ENCODE measurements at regions not wholly inside any gene's neighbourhood (a gene's known extent, or its start where the extent isn't known, plus 50 kb on each side); places are given as distances from the start of the nearest gene placed in this dataset.

DNA sequence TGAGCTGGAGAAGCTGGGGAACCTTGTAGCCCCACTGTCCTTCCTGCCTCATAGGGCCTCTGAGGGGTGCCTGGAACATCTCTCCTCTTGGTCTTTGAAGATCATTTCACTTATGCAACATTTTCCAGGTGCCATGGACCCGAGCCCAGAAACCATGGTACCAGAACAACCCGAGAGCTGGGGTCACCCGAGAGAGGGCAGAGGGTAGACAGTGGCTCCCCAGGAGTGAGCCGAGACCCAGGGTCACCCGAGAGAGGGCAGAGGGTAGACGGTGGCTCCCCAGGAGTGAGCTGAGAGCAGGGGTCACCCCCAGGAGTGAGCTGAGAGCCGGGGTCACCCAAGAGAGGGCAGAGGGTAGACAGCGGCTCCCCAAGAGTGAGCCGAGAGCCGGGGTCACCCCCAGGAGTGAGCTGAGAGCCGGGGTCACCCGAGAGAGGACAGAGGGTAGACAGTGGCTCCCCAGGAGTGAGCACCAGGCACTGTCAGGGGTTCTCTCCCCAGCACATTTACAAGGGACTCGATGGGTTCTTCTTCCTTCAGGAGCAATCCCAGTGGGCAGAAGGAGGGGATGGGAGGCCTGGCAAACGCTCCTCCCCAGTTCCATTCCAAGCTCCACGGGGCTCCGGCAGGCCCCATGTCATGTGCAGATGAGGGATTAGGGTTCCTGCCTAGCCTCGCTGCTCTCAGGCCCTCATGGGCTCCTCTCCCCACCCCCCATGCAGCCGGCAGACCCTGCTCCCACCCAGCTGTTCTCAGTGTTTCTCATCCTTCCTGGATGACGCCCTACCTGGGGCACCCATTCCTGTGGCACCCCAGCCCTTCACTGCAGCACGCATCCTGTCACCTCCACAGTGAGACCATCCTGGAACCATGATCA, 163.5 kb downstream of the RTP5 start:
- Histone ChIP-seq H3K27ac (no peak overlapping the region), H3K79me2 (ENCODE audit: insufficient read depth, low read depth) (no peaks in the 10 kb centered on the region), H4K20me1 (ENCODE audit: insufficient read depth) (no peaks in the 10 kb centered on the region), H3K4me2 (no peak overlapping the region), H2AFZ (ENCODE audit: low read depth) (no peak overlapping the region), H3K9ac (no peak overlapping the region), H3K4me1 (ENCODE audit: low read depth, poor library complexity, severe bottlenecking) (no peaks in the 10 kb centered on the region), H3K4me3 (IDR thresholded peaks at IDR 0.05; ENCODE audit: insufficient read depth, low read depth, low read length) (no peak overlapping the region), H3K27me3 (ENCODE audit: insufficient read depth, low read depth) (peaks cover 60% of the 10 kb centered on the region), H3K36me3 (ENCODE audit: insufficient read depth) (no peaks in the 10 kb centered on the region)
- TF ChIP-seq, protein P1, sequence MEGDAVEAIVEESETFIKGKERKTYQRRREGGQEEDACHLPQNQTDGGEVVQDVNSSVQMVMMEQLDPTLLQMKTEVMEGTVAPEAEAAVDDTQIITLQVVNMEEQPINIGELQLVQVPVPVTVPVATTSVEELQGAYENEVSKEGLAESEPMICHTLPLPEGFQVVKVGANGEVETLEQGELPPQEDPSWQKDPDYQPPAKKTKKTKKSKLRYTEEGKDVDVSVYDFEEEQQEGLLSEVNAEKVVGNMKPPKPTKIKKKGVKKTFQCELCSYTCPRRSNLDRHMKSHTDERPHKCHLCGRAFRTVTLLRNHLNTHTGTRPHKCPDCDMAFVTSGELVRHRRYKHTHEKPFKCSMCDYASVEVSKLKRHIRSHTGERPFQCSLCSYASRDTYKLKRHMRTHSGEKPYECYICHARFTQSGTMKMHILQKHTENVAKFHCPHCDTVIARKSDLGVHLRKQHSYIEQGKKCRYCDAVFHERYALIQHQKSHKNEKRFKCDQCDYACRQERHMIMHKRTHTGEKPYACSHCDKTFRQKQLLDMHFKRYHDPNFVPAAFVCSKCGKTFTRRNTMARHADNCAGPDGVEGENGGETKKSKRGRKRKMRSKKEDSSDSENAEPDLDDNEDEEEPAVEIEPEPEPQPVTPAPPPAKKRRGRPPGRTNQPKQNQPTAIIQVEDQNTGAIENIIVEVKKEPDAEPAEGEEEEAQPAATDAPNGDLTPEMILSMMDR (conservative IDR thresholded peaks at IDR 0.05; ENCODE audit: low read depth, low read length), result no peak

DNA sequence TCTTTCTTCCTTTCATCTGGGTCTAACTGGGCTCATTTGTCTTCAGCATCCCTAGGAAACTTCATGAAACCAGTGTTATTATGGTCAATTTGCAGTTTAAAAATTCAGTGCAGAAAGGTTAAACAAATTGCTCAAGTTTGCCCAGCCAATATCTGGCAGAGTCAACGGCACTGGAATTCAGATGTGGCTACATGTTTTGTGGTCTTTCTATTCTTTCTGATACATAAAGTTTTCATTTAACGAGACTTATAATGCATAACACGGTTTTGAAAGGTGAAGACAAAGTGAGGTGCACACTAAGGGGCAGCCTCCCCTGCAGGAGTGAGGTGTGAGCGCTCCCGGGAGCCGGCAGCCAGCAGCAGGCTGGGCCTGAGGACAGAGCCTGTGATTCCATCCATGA, 164.6 kb downstream of the RTP5 start:
- Histone ChIP-seq H4K20me1 (ENCODE audit: insufficient read depth) (no peaks in the 10 kb centered on the region), H3K4me2 (no peak overlapping the region), H2AFZ (ENCODE audit: low read depth) (no peak overlapping the region), H3K79me2 (ENCODE audit: insufficient read depth, low read depth) (no peaks in the 10 kb centered on the region), H3K27me3 (ENCODE audit: insufficient read depth, low read depth) (peaks cover 57% of the 10 kb centered on the region), H3K4me3 (IDR thresholded peaks at IDR 0.05; ENCODE audit: insufficient read depth, low read depth, low read length) (no peak overlapping the region), H3K27ac (no peak overlapping the region), H3K9ac (no peak overlapping the region), H3K36me3 (ENCODE audit: insufficient read depth) (no peaks in the 10 kb centered on the region), H3K4me1 (ENCODE audit: low read depth, poor library complexity, severe bottlenecking) (no peaks in the 10 kb centered on the region)
- TF ChIP-seq, protein P1 (conservative IDR thresholded peaks at IDR 0.05; ENCODE audit: low read depth, low read length), result no peak

DNA sequence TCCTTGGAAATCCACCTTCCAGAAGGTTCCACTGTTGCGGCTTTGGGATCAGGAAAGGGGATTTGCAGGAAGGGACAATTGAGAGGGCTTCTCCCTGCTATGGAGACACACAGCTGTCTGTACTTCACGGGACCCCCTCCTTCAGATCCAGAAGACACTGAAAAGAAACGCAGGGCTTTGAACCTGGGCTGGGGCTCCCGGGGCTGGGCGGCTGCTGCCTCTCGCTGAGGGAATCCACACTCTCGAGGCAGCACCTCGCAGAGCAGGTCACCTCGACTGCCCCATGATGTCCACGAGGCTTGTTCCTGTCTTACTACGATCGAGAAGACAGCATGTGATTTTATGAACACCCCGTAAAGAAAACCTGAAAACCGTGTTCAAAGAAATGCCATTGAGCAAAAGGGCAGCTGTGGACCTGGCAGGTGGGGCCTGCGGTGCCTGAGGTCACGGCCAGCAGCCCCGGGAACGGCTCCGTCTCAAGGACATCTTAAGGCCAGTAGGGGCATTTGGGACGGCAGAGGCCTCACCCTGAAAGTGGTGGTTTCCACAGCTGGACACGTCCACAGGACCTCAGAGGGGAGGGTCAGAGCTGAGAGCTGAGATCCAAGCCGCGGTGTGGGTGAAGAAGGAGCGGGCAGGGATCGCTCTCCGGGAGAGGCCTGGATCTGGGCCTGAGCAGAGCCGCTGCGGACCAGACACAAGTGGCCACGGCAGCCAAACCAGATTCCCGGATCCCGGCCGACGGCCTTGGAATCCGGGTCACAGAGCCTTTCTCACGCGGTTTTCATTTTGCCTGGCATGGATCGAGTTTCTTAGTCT, 165.7 kb downstream of the RTP5 start:
- H3K27me3 ChIP-seq (ENCODE audit: insufficient read depth, low read depth), result peaks cover 54% of the 10 kb centered on the region
- H3K4me3 ChIP-seq (IDR thresholded peaks at IDR 0.05; ENCODE audit: insufficient read depth, low read depth, low read length), result no peak overlapping the region
- no peaks in the 10 kb centered on the region for H4K20me1 ChIP-seq (ENCODE audit: insufficient read depth)
- H3K36me3 ChIP-seq (ENCODE audit: insufficient read depth), result no peaks in the 10 kb centered on the region
- TF ChIP-seq, protein P1 (conservative IDR thresholded peaks at IDR 0.05; ENCODE audit: low read depth, low read length), result no peak
- H2AFZ ChIP-seq (ENCODE audit: low read depth), result no peak overlapping the region
- no peak overlapping the region for H3K27ac ChIP-seq
- no peak overlapping the region for H3K9ac ChIP-seq
- no peaks in the 10 kb centered on the region for H3K79me2 ChIP-seq (ENCODE audit: insufficient read depth, low read depth)
- no peak overlapping the region for H3K4me2 ChIP-seq
- no peaks in the 10 kb centered on the region for H3K4me1 ChIP-seq (ENCODE audit: low read depth, poor library complexity, severe bottlenecking)

DNA sequence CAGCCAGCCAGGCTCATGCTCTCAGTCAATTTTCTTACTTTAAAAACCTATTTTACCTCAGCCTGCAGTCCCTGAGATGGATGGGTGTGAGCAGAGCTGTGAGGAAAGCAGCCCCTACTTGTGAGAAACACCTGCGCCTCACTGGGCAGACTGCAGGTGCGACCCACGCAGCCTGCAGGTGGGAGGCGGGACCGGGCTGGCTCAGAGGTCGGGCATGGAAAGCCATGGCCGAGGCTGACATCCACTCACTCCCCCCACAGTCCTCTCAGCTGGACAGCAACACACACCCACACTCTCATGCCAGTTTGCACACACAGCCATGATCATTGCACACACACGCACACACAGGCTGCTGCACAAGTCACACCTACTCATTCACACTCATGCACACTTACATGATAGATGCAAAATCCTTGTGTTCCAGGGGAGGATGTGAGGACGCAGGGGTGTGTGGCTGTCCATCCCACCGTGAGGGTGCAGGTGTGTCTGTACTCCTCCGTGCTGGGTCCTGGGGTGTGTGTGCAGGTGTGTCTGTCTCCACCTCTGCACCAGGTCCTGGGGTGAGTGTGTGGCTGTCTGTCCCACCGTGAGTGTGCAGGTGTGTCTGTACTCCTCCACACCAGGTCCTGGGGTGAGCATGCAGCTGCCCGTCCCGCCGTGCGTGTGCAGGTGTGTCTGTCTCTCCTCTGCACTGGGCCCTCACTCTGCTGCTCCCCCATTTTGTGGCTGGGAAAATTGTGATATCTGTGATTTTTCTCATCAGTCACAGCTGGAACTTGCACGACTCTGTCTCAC, 166.5 kb downstream of the RTP5 start:
- no peak overlapping the region for H3K27ac ChIP-seq
- no peaks in the 10 kb centered on the region for H3K79me2 ChIP-seq (ENCODE audit: insufficient read depth, low read depth)
- H3K27me3 ChIP-seq (ENCODE audit: insufficient read depth, low read depth), result peaks cover 53% of the 10 kb centered on the region
- H4K20me1 ChIP-seq (ENCODE audit: insufficient read depth), result no peaks in the 10 kb centered on the region
- no peak overlapping the region for H3K9ac ChIP-seq
- no peak overlapping the region for H3K4me2 ChIP-seq
- TF ChIP-seq, protein P1 (conservative IDR thresholded peaks at IDR 0.05; ENCODE audit: low read depth, low read length), result no peak
- no peak overlapping the region for H3K4me3 ChIP-seq (IDR thresholded peaks at IDR 0.05; ENCODE audit: insufficient read depth, low read depth, low read length)
- H3K4me1 ChIP-seq (ENCODE audit: low read depth, poor library complexity, severe bottlenecking), result no peaks in the 10 kb centered on the region
- no peak overlapping the region for H2AFZ ChIP-seq (ENCODE audit: low read depth)
- no peaks in the 10 kb centered on the region for H3K36me3 ChIP-seq (ENCODE audit: insufficient read depth)
